Liver (tissue), 8 donors: ENCODE measurements at regions not wholly inside any gene's neighbourhood (a gene's known extent, or its start where the extent isn't known, plus 50 kb on each side); places are given as distances from the start of the nearest gene placed in this dataset.

ENCODE experiments used
- DNase-seq: peaks from one replicate; pipeline ENCODE4 v3.0.0-alpha.2; 2017; ENCODE audit warnings: low spot score
- H3K27ac ChIP-seq, 2 donors: one replicate each; pipeline ENCODE4 v1.7.0; 2013; ENCODE audit warnings: inconsistent platforms in 2 of 2, low read length in 2 of 2, control low read depth in 1 of 2, low read depth in 1 of 2, mild to moderate bottlenecking in 1 of 2
- H3K27me3 ChIP-seq, 4 donors: one replicate each; pipeline versions ENCODE4 v1.6.1 to v1.7.0; 2013; ENCODE audit warnings: low read length in 3 of 4, inconsistent platforms in 1 of 4, mild to moderate bottlenecking in 1 of 4, moderate library complexity in 1 of 4; ENCODE audit not compliant: control insufficient read depth in 4 of 4, insufficient read depth in 4 of 4
- H3K36me3 ChIP-seq, 4 donors: one replicate each; pipeline versions ENCODE4 v1.6.1 to v1.7.0; 2013; ENCODE audit warnings: low read length in 3 of 4, mild to moderate bottlenecking in 3 of 4, low read depth in 1 of 4, moderate library complexity in 1 of 4; ENCODE audit not compliant: control insufficient read depth in 4 of 4, insufficient read depth in 3 of 4
- H3K4me1 ChIP-seq, 4 donors: one replicate each; pipeline versions ENCODE4 v1.6.1 to v1.7.0; 2013; ENCODE audit warnings: low read length in 3 of 4, mild to moderate bottlenecking in 3 of 4, moderate library complexity in 1 of 4; ENCODE audit not compliant: control insufficient read depth in 4 of 4, insufficient read depth in 4 of 4
- H3K4me3 ChIP-seq, 3 donors: one replicate each; pipeline versions ENCODE4 v1.6.1 to v1.7.0; 2013; ENCODE audit warnings: low read length in 3 of 3, control low read depth in 1 of 3, low read depth in 1 of 3, mild to moderate bottlenecking in 1 of 3
- H3K9ac ChIP-seq, 2 donors: one replicate each; pipeline ENCODE4 v1.7.0; 2013; ENCODE audit warnings: low read length in 2 of 2, mild to moderate bottlenecking in 2 of 2, moderate library complexity in 2 of 2, control low read depth in 1 of 2, low read depth in 1 of 2
- H3K9me3 ChIP-seq, 4 donors: one replicate each; pipeline versions ENCODE4 v1.6.1 to v1.7.0; 2013; ENCODE audit warnings: low read length in 3 of 4; ENCODE audit not compliant: control insufficient read depth in 4 of 4
- EGR1 ChIP-seq, 2 donors: IDR thresholded peaks; 2 replicates each; pipeline ENCODE4 v1.6.1; 2016 to 2018; ENCODE audit warnings: antibody characterized with exemption in 2 of 2, low read depth in 2 of 2
- FOXA2 ChIP-seq: IDR thresholded peaks from 2 replicates; pipeline ENCODE4 v1.6.1; 2016; ENCODE audit warnings: antibody characterized with exemption
- GABPA ChIP-seq, 2 donors: IDR thresholded peaks in 1 of 2; conservative IDR thresholded peaks in 1 of 2; 2 replicates each; pipeline ENCODE4 v1.6.1; 2016; ENCODE audit warnings: antibody characterized with exemption in 2 of 2, mild to moderate bottlenecking in 1 of 2, moderate library complexity in 1 of 2
- HNF4A ChIP-seq, 2 donors: conservative IDR thresholded peaks; 2 replicates each; pipeline ENCODE4 v1.6.1; 2016; ENCODE audit warnings: antibody characterized with exemption in 2 of 2, mild to moderate bottlenecking in 2 of 2
- HNF4G ChIP-seq: IDR thresholded peaks from 2 replicates; pipeline ENCODE4 v1.6.1; 2016; ENCODE audit warnings: antibody characterized with exemption
- JUND ChIP-seq, 2 donors: IDR thresholded peaks; 2 replicates each; pipeline ENCODE4 v1.6.1; 2016; ENCODE audit warnings: antibody characterized with exemption in 2 of 2
- NR2F2 ChIP-seq: IDR thresholded peaks from 2 replicates; pipeline ENCODE4 v1.6.1; 2016; ENCODE audit warnings: antibody characterized with exemption
- RAD21 ChIP-seq, 2 donors: IDR thresholded peaks; 2 replicates each; pipeline ENCODE4 v1.6.1; 2016; ENCODE audit warnings: antibody characterized with exemption in 2 of 2, mild to moderate bottlenecking in 2 of 2
- RXRA ChIP-seq, 2 donors: IDR thresholded peaks; 2 replicates each; pipeline ENCODE4 v1.6.1; 2017 to 2018; ENCODE audit warnings: antibody characterized with exemption in 2 of 2, mild to moderate bottlenecking in 1 of 2
- SP1 ChIP-seq: IDR thresholded peaks from 2 replicates; pipeline ENCODE4 v1.6.1; 2018; ENCODE audit warnings: antibody characterized with exemption, mild to moderate bottlenecking
- TAF1 ChIP-seq: conservative IDR thresholded peaks from 2 replicates; pipeline ENCODE4 v1.6.1; 2016; ENCODE audit warnings: antibody characterized with exemption, mild to moderate bottlenecking
- YY1 ChIP-seq: IDR thresholded peaks from 2 replicates; pipeline ENCODE4 v1.6.1; 2016; ENCODE audit warnings: antibody characterized with exemption, mild to moderate bottlenecking
- WGBS: extraction: QIAGEN DNeasy Blood & Tissue Kit; methylation state at CpG from one replicate; pipeline ENCODE4 v1.1.7; 2013; 5-methylcytosine and 5-hydroxymethylcytosine counted together
- TF ChIP-seq, protein P1 (sequence below): IDR thresholded peaks from 2 replicates; pipeline ENCODE4 v1.6.1; 2016; ENCODE audit warnings: antibody characterized with exemption, mild to moderate bottlenecking
- TF ChIP-seq, protein P2 (sequence below): IDR thresholded peaks from 2 replicates; pipeline ENCODE4 v1.6.1; 2016; ENCODE audit warnings: antibody characterized with exemption
- TF ChIP-seq, protein P3 (sequence below): fragments of 150-350 bp; IDR thresholded peaks from 2 replicates; pipeline ENCODE4 v1.5.1; 2017; ENCODE audit warnings: improper control_type of control experiment, low read depth, low read length; ENCODE audit not compliant: missing input control
- TF ChIP-seq, protein P4 (sequence below): IDR thresholded peaks from 2 replicates; pipeline ENCODE4 v1.6.1; 2016; ENCODE audit warnings: antibody characterized with exemption
- donor health status: healthy.
- donor health status: healthy.
- donor health status: healthy.
- donor health status: healthy.
- donor health status: healthy.

DNA sequence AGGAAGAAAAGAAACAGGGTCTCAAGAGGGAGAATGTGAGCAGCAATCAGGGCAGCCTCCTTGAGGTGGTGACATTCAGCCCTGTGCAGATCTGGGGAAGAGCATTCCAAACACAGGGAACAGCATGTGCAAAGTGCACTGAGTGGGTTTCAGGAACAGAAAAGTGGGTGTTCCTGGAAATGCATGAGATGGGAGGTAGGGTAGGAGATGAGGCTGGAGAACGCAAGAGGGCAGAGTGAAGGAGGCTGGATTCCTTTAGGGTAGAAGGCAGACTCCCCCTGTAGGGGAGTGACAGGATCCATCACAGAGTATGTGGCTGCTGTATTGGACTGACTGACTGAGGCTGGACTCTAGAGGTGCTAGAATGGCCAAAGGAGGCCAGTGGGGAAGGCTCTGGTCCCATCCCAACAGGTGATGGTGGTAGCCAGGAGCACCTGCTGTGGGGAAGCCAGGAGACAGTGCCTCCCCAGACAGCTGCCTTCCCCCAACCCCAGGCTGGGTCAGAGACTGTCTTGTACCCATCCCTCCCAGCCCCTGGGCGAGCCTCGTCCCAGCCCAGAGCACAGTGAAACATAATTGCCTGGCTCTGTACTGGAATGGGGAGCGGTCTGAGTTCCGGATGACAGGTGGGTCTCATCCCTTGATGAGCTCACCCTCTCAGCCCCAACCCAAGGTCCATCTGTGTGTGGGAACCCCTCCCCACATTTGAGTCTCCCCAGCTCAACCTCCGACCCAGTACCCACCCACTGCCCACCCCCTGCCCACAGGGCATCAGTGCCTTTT is 419.4 kb downstream of the MN1 start:
- H3K9me3 ChIP-seq = no peaks in the 10 kb centered on the region
- peaks cover 0 to 16% (median 0%) of the 10 kb centered on the region in 4 donors for H3K27me3 ChIP-seq
- no peak overlapping the region for H3K4me3 ChIP-seq
- WGBS = 76% methylated on average over 6 of the region's 6 CpGs
- H3K9ac ChIP-seq = no peak overlapping the region
- H3K4me1 ChIP-seq = no peaks in the 10 kb centered on the region
- H3K27ac ChIP-seq = no peak overlapping the region
- no peak for DNase-seq
- H3K36me3 ChIP-seq = no peaks in the 10 kb centered on the region
- no peak for TF ChIP-seq TAF1
- TF ChIP-seq HNF4A (conservative IDR thresholded peaks at IDR 0.05) = no peak
- TF ChIP-seq, protein P1, sequence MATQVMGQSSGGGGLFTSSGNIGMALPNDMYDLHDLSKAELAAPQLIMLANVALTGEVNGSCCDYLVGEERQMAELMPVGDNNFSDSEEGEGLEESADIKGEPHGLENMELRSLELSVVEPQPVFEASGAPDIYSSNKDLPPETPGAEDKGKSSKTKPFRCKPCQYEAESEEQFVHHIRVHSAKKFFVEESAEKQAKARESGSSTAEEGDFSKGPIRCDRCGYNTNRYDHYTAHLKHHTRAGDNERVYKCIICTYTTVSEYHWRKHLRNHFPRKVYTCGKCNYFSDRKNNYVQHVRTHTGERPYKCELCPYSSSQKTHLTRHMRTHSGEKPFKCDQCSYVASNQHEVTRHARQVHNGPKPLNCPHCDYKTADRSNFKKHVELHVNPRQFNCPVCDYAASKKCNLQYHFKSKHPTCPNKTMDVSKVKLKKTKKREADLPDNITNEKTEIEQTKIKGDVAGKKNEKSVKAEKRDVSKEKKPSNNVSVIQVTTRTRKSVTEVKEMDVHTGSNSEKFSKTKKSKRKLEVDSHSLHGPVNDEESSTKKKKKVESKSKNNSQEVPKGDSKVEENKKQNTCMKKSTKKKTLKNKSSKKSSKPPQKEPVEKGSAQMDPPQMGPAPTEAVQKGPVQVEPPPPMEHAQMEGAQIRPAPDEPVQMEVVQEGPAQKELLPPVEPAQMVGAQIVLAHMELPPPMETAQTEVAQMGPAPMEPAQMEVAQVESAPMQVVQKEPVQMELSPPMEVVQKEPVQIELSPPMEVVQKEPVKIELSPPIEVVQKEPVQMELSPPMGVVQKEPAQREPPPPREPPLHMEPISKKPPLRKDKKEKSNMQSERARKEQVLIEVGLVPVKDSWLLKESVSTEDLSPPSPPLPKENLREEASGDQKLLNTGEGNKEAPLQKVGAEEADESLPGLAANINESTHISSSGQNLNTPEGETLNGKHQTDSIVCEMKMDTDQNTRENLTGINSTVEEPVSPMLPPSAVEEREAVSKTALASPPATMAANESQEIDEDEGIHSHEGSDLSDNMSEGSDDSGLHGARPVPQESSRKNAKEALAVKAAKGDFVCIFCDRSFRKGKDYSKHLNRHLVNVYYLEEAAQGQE = no peak
- no peak for TF ChIP-seq YY1
- TF ChIP-seq NR2F2 = no peak
- TF ChIP-seq EGR1 (IDR thresholded peaks at IDR 0.05; ENCODE audit: low read depth in 2 of 2) = no peak
- TF ChIP-seq SP1 = no peak
- no peak for TF ChIP-seq RAD21 (IDR thresholded peaks at IDR 0.05)
- TF ChIP-seq, protein P2, sequence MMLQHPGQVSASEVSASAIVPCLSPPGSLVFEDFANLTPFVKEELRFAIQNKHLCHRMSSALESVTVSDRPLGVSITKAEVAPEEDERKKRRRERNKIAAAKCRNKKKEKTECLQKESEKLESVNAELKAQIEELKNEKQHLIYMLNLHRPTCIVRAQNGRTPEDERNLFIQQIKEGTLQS = no peak
- TF ChIP-seq, protein P3, sequence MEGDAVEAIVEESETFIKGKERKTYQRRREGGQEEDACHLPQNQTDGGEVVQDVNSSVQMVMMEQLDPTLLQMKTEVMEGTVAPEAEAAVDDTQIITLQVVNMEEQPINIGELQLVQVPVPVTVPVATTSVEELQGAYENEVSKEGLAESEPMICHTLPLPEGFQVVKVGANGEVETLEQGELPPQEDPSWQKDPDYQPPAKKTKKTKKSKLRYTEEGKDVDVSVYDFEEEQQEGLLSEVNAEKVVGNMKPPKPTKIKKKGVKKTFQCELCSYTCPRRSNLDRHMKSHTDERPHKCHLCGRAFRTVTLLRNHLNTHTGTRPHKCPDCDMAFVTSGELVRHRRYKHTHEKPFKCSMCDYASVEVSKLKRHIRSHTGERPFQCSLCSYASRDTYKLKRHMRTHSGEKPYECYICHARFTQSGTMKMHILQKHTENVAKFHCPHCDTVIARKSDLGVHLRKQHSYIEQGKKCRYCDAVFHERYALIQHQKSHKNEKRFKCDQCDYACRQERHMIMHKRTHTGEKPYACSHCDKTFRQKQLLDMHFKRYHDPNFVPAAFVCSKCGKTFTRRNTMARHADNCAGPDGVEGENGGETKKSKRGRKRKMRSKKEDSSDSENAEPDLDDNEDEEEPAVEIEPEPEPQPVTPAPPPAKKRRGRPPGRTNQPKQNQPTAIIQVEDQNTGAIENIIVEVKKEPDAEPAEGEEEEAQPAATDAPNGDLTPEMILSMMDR = no peak
- no peak for TF ChIP-seq GABPA (IDR thresholded peaks at IDR 0.05 in 1 of 2, conservative IDR thresholded peaks at IDR 0.05 in 1 of 2)
- TF ChIP-seq JUND (IDR thresholded peaks at IDR 0.05) = no peak

DNA sequence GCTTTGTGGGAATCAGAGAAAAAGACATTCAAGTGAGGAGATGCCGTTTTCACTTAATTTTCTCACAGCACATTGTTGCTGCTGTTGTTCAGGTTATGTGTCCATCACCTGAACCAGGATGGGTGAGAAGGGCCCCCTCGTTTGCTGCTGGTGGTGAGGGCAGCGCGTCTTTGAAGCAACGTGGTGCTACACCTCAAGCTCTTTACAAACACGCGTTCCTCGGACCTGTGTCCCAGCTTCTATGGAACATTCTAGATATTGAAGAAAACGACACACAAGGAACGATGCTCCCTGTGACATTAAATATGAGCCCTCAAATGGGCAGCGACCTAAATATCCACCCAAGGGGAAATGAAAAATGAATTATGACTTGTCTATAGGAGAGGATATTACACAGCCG is 418.6 kb downstream of the MN1 start:
- Histone ChIP-seq H3K4me1 (no peaks in the 10 kb centered on the region), H3K27ac (no peak overlapping the region), H3K9me3 (no peaks in the 10 kb centered on the region), H3K9ac (no peak overlapping the region), H3K4me3 (no peak overlapping the region), H3K27me3 (peaks cover 0 to 18% (median 0%) of the 10 kb centered on the region in 4 donors), H3K36me3 (no peaks in the 10 kb centered on the region)
- 72% methylated on average over 12 of the region's 12 CpGs for WGBS
- DNase-seq = no peak
- TF ChIP-seq RAD21 (IDR thresholded peaks at IDR 0.05) (no peak), FOXA2 (no peak), HNF4A (conservative IDR thresholded peaks at IDR 0.05) (no peak), RXRA (IDR thresholded peaks at IDR 0.05) (no peak), HNF4G (no peak), JUND (IDR thresholded peaks at IDR 0.05) (no peak)
- TF ChIP-seq, protein P1 = no peak
- TF ChIP-seq, protein P4, sequence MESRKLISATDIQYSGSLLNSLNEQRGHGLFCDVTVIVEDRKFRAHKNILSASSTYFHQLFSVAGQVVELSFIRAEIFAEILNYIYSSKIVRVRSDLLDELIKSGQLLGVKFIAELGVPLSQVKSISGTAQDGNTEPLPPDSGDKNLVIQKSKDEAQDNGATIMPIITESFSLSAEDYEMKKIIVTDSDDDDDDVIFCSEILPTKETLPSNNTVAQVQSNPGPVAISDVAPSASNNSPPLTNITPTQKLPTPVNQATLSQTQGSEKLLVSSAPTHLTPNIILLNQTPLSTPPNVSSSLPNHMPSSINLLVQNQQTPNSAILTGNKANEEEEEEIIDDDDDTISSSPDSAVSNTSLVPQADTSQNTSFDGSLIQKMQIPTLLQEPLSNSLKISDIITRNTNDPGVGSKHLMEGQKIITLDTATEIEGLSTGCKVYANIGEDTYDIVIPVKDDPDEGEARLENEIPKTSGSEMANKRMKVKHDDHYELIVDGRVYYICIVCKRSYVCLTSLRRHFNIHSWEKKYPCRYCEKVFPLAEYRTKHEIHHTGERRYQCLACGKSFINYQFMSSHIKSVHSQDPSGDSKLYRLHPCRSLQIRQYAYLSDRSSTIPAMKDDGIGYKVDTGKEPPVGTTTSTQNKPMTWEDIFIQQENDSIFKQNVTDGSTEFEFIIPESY = no peak
